HEK293T (cell line): ENCODE measurements at regions not wholly inside any gene's neighbourhood (a gene's known extent, or its start where the extent isn't known, plus 50 kb on each side); places are given as distances from the start of the nearest gene placed in this dataset.
"Not testable (repeated sequence)": the region's sequence is repeated elsewhere in the genome, so short reads cannot be mapped to it uniquely, and the experiment has no call there.

Experiments
- CTCF ChIA-PET: fragments of 350-600 bp; formaldehyde crosslinking; extraction: SDS; loops from one replicate; lab custom pipeline; 2021; ENCODE audit warnings: antibody characterized with exemption, inconsistent platforms; lab: Yijun Ruan, JAX
- POLR2A ChIA-PET: fragments of 350-600 bp; formaldehyde crosslinking; extraction: SDS; loops from one replicate; lab custom pipeline; 2020; ENCODE audit warnings: antibody characterized with exemption, inconsistent platforms; lab: Yijun Ruan, JAX
- DNase-seq: peaks from one replicate; pipeline ENCODE4 v3.0.0; 2012; ENCODE audit warnings: mixed read lengths; ENCODE audit errors: extremely low spot score
- ARNT ChIP-seq: fragments of 450-650 bp; IDR thresholded peaks from 2 replicates; pipeline ENCODE4 v1.6.1; 2017; ENCODE audit warnings: mild to moderate bottlenecking
- BHLHE40 ChIP-seq: fragments of 450-650 bp; IDR thresholded peaks from 2 replicates; pipeline ENCODE4 v1.6.1; 2016; ENCODE audit warnings: mild to moderate bottlenecking, moderate library complexity, borderline replicate concordance
- CTBP1 ChIP-seq: fragments of 450-650 bp; IDR thresholded peaks from 2 replicates; pipeline ENCODE4 v1.6.1; 2016; ENCODE audit warnings: borderline replicate concordance
- ELF4 ChIP-seq: fragments of 450-650 bp; IDR thresholded peaks from 2 replicates; pipeline ENCODE4 v1.6.1; 2017; ENCODE audit warnings: antibody characterized with exemption
- FOXA1 ChIP-seq: fragments of 450-650 bp; IDR thresholded peaks from 2 replicates; pipeline ENCODE4 v1.6.1; 2016; ENCODE audit warnings: mild to moderate bottlenecking
- FOXK2 ChIP-seq: fragments of 450-650 bp; IDR thresholded peaks from 2 replicates; pipeline ENCODE4 v1.6.1; 2016; ENCODE audit warnings: mild to moderate bottlenecking
- FOXM1 ChIP-seq: fragments of 450-650 bp; IDR thresholded peaks from 2 replicates; pipeline ENCODE4 v1.6.1; 2017; ENCODE audit warnings: mild to moderate bottlenecking, borderline replicate concordance
- HDGF ChIP-seq: fragments of 450-650 bp; IDR thresholded peaks from 2 replicates; pipeline ENCODE4 v1.6.1; 2017; ENCODE audit warnings: antibody characterized with exemption, borderline replicate concordance
- L3MBTL2 ChIP-seq: fragments of 450-650 bp; conservative IDR thresholded peaks from 2 replicates; pipeline ENCODE4 v1.6.1; 2016; ENCODE audit warnings: mild to moderate bottlenecking
- LEF1 ChIP-seq: fragments of 450-650 bp; IDR thresholded peaks from 2 replicates; pipeline ENCODE4 v1.6.1; 2017; ENCODE audit warnings: mild to moderate bottlenecking, borderline replicate concordance
- NFRKB ChIP-seq: fragments of 450-650 bp; IDR thresholded peaks from 2 replicates; pipeline ENCODE4 v1.6.1; 2016; ENCODE audit warnings: mild to moderate bottlenecking, moderate library complexity
- SP1 ChIP-seq: fragments of 450-650 bp; IDR thresholded peaks from 2 replicates; pipeline ENCODE4 v1.6.1; 2017
- SUZ12 ChIP-seq: fragments of 450-650 bp; IDR thresholded peaks from 2 replicates; pipeline ENCODE4 v1.6.1; 2016; ENCODE audit warnings: mild to moderate bottlenecking
- TARDBP ChIP-seq: fragments of 450-650 bp; IDR thresholded peaks from 2 replicates; pipeline ENCODE4 v1.6.1; 2016
- ZNF384 ChIP-seq: fragments of 450-650 bp; IDR thresholded peaks from 2 replicates; pipeline ENCODE4 v1.6.1; 2016
- TF ChIP-seq, protein P1 (sequence below): fragments of 450-650 bp; IDR thresholded peaks from 2 replicates; pipeline ENCODE4 v1.6.1; 2016

- POLR2A ChIA-PET = interaction anchor here (1.3 kb wide), 1 partner anchor 130 kb away, joined by 3 read pairs; no protein-coding TSS in a partner anchor
- CTCF ChIA-PET = interaction anchor here (0.8 kb wide), 1 partner anchor 75 kb away, joined by 3 read pairs; no protein-coding TSS in a partner anchor
- no peak for DNase-seq
- TF ChIP-seq L3MBTL2 = no peak
- no peak for TF ChIP-seq BHLHE40
- TF ChIP-seq ZNF384 = no peak
- no peak for TF ChIP-seq FOXA1
- TF ChIP-seq LEF1 = no peak
- no peak for TF ChIP-seq TARDBP
- no peak for TF ChIP-seq SP1
- no peak for TF ChIP-seq NFRKB
- TF ChIP-seq CTBP1 = no peak
- TF ChIP-seq FOXK2 = no peak
- TF ChIP-seq, protein P1, sequence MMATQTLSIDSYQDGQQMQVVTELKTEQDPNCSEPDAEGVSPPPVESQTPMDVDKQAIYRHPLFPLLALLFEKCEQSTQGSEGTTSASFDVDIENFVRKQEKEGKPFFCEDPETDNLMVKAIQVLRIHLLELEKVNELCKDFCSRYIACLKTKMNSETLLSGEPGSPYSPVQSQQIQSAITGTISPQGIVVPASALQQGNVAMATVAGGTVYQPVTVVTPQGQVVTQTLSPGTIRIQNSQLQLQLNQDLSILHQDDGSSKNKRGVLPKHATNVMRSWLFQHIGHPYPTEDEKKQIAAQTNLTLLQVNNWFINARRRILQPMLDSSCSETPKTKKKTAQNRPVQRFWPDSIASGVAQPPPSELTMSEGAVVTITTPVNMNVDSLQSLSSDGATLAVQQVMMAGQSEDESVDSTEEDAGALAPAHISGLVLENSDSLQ = no peak
- TF ChIP-seq SUZ12 = no peak
- no peak for TF ChIP-seq HDGF
- TF ChIP-seq FOXM1 = no peak
- TF ChIP-seq ARNT = no peak
- TF ChIP-seq ELF4 = no peak
Observed at GRCh38 chr2:37802211-37802752, 122.8 kb upstream of the RMDN2 start.

DNA sequence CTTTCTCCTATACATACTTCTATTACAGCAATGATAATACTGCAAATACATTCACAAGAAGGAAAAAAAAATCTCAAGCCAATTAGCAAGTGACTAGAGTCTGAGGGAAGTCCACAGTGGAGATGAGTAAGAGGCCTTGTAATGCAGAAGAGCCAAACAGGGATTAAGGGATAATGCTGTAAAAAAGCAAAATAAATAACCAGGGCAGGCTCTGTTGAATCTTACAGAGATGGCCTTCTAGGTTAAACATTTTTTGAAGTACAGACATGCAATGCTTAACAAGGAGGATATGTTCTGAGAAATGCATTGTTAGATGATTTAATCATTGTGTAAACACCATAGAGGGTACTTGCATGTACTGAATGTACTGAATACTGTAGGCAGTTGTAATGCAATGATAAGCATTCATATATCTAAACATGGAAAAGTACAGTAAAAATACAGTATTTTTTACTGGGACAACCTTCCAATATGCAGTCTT lies 122.1 kb upstream of the RMDN2 start:
- ChIA-PET CTCF (no interaction called here), POLR2A (interaction anchor here (1.3 kb wide), 1 partner anchor 131 kb away, joined by 3 read pairs; no protein-coding TSS in a partner anchor)
- TF ChIP-seq CTBP1 = no peak
- TF ChIP-seq FOXA1 = no peak
- no peak for TF ChIP-seq SUZ12
- TF ChIP-seq TARDBP = no peak
- no peak for TF ChIP-seq L3MBTL2
- no peak for TF ChIP-seq LEF1
- no peak for TF ChIP-seq FOXK2
- no peak for TF ChIP-seq ELF4
- TF ChIP-seq ZNF384 = no peak
- TF ChIP-seq, protein P1 = no peak
- no peak for TF ChIP-seq FOXM1
- no peak for TF ChIP-seq HDGF
- TF ChIP-seq BHLHE40 = no peak
- no peak for TF ChIP-seq SP1
- no peak for TF ChIP-seq NFRKB
- no peak for DNase-seq

- POLR2A ChIA-PET, DNase-seq, CTCF ChIA-PET: not testable (repeated sequence)
Observed at GRCh38 chr2:37806004-37806403, 119.1 kb upstream of the RMDN2 start.

DNA sequence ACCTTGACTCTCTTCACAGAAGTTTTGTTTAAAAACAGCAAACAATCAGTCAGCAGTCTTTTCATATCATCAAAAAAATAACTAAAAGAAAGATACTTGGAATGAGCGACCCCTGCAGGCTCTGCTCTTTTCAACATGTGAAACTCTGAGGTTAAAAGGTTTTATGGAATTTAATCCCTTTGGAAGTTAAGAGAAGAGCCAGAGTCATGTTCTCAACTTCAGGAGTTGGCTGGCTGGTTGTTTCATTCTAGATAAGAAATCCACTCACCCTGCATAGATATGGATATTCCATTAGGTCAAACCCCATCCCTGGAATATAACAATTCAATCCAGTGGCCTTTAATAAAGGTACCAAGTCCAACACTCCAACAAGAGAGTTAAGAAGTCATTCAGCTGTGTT lies 115.6 kb upstream of the RMDN2 start:
- peak; percentile 18 for DNase-seq
- CTCF ChIA-PET = interaction anchor here (1.0 kb wide), 1 partner anchor 68 kb away, joined by 3 read pairs; no protein-coding TSS in a partner anchor
- POLR2A ChIA-PET = no interaction called here
- TF ChIP-seq, protein P1 = no peak
- TF ChIP-seq FOXK2 (no peak), TARDBP (no peak), NFRKB (no peak), ELF4 (no peak), SUZ12 (no peak), FOXA1 (no peak), ZNF384 (no peak), FOXM1 (no peak), HDGF (no peak), L3MBTL2 (no peak), ARNT (no peak), SP1 (no peak), LEF1 (no peak), BHLHE40 (no peak), CTBP1 (no peak)

- DNase-seq = no peak
- TF ChIP-seq ELF4 = no peak
- TF ChIP-seq, protein P1 = no peak
- no peak for TF ChIP-seq LEF1
- no peak for TF ChIP-seq FOXA1
- no peak for TF ChIP-seq ARNT
- no peak for TF ChIP-seq HDGF
- TF ChIP-seq L3MBTL2 = no peak
- no peak for TF ChIP-seq CTBP1
- TF ChIP-seq SUZ12 = no peak
- no peak for TF ChIP-seq FOXM1
- no peak for TF ChIP-seq ZNF384
- TF ChIP-seq TARDBP = no peak
- no peak for TF ChIP-seq FOXK2
- TF ChIP-seq SP1 = no peak
- no peak for TF ChIP-seq NFRKB
- TF ChIP-seq BHLHE40 = no peak
- ChIA-PET CTCF (interaction anchor here (0.7 to 1.0 kb wide), 2 partner anchors 9 to 68 kb away, joined by 3 read pairs; no protein-coding TSS in a partner anchor), POLR2A (no interaction called here)
Observed at GRCh38 chr2:37809931-37810570, 115.0 kb upstream of the RMDN2 start.
